ENCODE measurements at regions not wholly inside any gene's neighbourhood (a gene's known extent, or its start where the extent isn't known, plus 50 kb on each side); places are given as distances from the start of the nearest gene placed in this dataset.

GRCh38 chr2:41886145-41886664 is 161.6 kb upstream of the PKDCC start:
- no peak for TF ChIP-seq SIN3A (IDR thresholded peaks at IDR 0.05; ENCODE audit: borderline replicate concordance, insufficient read depth, low read length)
- TF ChIP-seq POLR2AphosphoS5 (IDR thresholded peaks at IDR 0.05; ENCODE audit: low read depth, low read length), result no peak
- TF ChIP-seq TAF1 (IDR thresholded peaks at IDR 0.05; ENCODE audit: borderline replicate concordance, insufficient read depth, low read length), result no peak
- no peak for TF ChIP-seq FOXP2 (optimal IDR thresholded peaks at IDR 0.05; ENCODE audit: borderline replicate concordance, extremely low read depth, extremely low read length, insufficient read depth)
- TF ChIP-seq, protein P1, sequence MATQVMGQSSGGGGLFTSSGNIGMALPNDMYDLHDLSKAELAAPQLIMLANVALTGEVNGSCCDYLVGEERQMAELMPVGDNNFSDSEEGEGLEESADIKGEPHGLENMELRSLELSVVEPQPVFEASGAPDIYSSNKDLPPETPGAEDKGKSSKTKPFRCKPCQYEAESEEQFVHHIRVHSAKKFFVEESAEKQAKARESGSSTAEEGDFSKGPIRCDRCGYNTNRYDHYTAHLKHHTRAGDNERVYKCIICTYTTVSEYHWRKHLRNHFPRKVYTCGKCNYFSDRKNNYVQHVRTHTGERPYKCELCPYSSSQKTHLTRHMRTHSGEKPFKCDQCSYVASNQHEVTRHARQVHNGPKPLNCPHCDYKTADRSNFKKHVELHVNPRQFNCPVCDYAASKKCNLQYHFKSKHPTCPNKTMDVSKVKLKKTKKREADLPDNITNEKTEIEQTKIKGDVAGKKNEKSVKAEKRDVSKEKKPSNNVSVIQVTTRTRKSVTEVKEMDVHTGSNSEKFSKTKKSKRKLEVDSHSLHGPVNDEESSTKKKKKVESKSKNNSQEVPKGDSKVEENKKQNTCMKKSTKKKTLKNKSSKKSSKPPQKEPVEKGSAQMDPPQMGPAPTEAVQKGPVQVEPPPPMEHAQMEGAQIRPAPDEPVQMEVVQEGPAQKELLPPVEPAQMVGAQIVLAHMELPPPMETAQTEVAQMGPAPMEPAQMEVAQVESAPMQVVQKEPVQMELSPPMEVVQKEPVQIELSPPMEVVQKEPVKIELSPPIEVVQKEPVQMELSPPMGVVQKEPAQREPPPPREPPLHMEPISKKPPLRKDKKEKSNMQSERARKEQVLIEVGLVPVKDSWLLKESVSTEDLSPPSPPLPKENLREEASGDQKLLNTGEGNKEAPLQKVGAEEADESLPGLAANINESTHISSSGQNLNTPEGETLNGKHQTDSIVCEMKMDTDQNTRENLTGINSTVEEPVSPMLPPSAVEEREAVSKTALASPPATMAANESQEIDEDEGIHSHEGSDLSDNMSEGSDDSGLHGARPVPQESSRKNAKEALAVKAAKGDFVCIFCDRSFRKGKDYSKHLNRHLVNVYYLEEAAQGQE (IDR thresholded peaks at IDR 0.05; ENCODE audit: insufficient read depth in 1 of 2, low read depth in 2 of 2, low read length in 2 of 2), result no peak

DNA sequence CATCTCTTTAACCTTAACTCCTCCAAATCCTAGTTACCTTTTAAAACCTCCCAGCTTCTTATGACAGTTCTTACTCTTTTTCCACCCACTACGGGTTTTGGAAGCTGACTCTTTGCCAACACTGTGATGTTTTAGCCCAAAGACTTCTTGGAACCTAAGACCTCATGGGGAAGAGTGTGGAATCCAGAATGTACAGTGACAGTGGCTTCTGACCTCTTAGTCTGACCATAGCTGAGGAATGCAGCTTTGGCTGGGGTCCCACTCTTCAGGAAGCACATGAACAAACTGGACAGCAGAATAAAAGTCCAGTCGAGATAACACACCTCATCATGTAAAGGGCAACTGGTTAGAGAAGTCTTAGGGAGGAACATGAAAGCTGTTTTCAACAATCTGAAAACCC is 161.1 kb upstream of the PKDCC start:
- no peak for TF ChIP-seq FOXP2 (optimal IDR thresholded peaks at IDR 0.05; ENCODE audit: borderline replicate concordance, extremely low read depth, extremely low read length, insufficient read depth)
- TF ChIP-seq, protein P1 (IDR thresholded peaks at IDR 0.05; ENCODE audit: insufficient read depth in 1 of 2, low read depth in 2 of 2, low read length in 2 of 2), result no peak
- TF ChIP-seq SIN3A (IDR thresholded peaks at IDR 0.05; ENCODE audit: borderline replicate concordance, insufficient read depth, low read length), result no peak
- no peak for TF ChIP-seq TAF1 (IDR thresholded peaks at IDR 0.05; ENCODE audit: borderline replicate concordance, insufficient read depth, low read length)
- TF ChIP-seq POLR2AphosphoS5 (IDR thresholded peaks at IDR 0.05; ENCODE audit: low read depth, low read length), result no peak

DNA sequence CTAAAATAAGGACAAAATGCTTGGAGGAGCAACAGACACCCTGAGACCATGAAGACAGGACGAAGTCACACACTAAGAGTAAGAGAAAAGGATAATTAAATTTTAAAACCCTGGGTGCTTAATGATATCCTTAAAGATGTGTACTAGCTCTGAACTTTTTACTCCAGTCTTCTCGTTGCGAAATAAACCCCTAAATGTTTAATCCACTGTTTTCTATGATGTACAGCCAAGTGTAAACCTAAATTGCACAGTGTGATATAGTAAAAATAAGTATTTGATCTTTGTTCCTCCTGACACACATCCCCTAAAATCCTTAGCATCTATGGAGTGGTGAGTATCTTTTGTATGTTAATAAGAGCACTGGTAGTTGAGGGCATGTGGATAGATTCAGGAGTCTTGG is 157.5 kb upstream of the PKDCC start:
- no peak for TF ChIP-seq SIN3A (IDR thresholded peaks at IDR 0.05; ENCODE audit: borderline replicate concordance, insufficient read depth, low read length)
- TF ChIP-seq POLR2AphosphoS5 (IDR thresholded peaks at IDR 0.05; ENCODE audit: low read depth, low read length), result no peak
- no peak for TF ChIP-seq TAF1 (IDR thresholded peaks at IDR 0.05; ENCODE audit: borderline replicate concordance, insufficient read depth, low read length)
- TF ChIP-seq, protein P1 (IDR thresholded peaks at IDR 0.05; ENCODE audit: insufficient read depth in 1 of 2, low read depth in 2 of 2, low read length in 2 of 2), result no peak
- no peak for TF ChIP-seq FOXP2 (optimal IDR thresholded peaks at IDR 0.05; ENCODE audit: borderline replicate concordance, extremely low read depth, extremely low read length, insufficient read depth)

DNA sequence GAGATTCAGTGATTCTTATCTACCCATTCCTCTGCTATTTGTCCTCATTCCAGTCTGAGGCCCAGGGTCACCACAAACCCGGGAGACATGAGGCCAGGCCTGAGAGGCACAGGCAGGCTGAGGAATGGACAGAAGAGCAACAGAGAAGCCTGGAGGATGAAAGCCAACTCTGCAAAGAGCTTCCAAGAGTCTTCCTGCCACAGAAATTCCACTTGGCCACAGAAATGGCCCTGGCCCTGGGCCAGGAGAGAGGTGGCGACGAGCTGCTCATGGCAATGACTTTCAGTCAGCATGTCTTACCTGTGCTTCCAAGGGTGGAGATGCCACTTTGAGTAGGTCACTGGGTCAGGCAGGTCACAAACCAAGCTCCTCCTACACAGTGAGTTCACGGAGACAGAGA is 155.3 kb upstream of the PKDCC start:
- TF ChIP-seq FOXP2 (optimal IDR thresholded peaks at IDR 0.05; ENCODE audit: borderline replicate concordance, extremely low read depth, extremely low read length, insufficient read depth), result no peak
- no peak for TF ChIP-seq POLR2AphosphoS5 (IDR thresholded peaks at IDR 0.05; ENCODE audit: low read depth, low read length)
- TF ChIP-seq SIN3A (IDR thresholded peaks at IDR 0.05; ENCODE audit: borderline replicate concordance, insufficient read depth, low read length), result no peak
- TF ChIP-seq TAF1 (IDR thresholded peaks at IDR 0.05; ENCODE audit: borderline replicate concordance, insufficient read depth, low read length), result no peak

DNA sequence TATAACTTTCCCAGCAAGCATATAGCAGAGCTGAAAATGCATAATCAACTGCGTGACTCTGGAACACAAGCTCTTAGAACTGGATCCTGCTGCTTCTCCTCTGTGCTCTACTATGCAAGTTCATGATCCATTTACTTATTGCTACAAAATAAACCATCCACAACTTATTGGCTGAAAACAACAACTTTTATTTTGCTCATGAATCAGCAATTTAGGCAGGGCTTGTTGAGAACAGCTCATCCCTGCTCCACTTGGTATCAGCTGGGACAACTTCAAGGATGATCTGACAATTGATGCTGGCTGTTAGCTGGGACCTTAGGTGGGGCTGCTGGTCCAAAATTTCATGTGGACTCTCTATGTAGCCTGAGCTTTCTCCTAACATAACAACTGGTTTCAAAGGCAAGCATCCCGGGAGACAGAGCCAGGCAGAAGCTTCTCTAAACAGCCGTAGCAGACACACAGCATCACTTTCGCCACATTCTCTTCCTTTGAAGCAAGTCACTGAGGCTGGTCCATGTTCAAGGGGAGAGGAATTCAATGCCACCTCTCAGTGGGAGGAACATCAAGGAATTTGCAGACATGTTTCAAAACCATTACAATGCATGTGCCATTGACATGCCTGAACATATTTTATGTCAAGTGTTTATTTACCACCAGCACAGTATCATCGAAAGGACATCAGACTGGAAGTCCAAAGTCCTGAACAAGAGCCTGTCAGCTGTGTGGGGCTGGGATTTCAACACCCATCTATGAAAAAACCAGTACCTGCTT is 153.1 kb upstream of the PKDCC start:
- TF ChIP-seq, protein P1 (IDR thresholded peaks at IDR 0.05; ENCODE audit: insufficient read depth in 1 of 2, low read depth in 2 of 2, low read length in 2 of 2), result no peak
- TF ChIP-seq SIN3A (IDR thresholded peaks at IDR 0.05; ENCODE audit: borderline replicate concordance, insufficient read depth, low read length), result no peak
- no peak for TF ChIP-seq POLR2AphosphoS5 (IDR thresholded peaks at IDR 0.05; ENCODE audit: low read depth, low read length)
- TF ChIP-seq TAF1 (IDR thresholded peaks at IDR 0.05; ENCODE audit: borderline replicate concordance, insufficient read depth, low read length), result no peak
- no peak for TF ChIP-seq FOXP2 (optimal IDR thresholded peaks at IDR 0.05; ENCODE audit: borderline replicate concordance, extremely low read depth, extremely low read length, insufficient read depth)
